Mesenteric fat pad (tissue), 1 donor: ENCODE measurements at regions not wholly inside any gene's neighbourhood (a gene's known extent, or its start where the extent isn't known, plus 50 kb on each side); places are given as distances from the start of the nearest gene placed in this dataset.

Experiments used
- DNase-seq: peaks from one replicate; pipeline ENCODE4 v3.0.0-alpha.2; 2020; ENCODE audit warnings: low spot score
- donor health status: DM: yes; HTN: yes; CAD: no.

DNA sequence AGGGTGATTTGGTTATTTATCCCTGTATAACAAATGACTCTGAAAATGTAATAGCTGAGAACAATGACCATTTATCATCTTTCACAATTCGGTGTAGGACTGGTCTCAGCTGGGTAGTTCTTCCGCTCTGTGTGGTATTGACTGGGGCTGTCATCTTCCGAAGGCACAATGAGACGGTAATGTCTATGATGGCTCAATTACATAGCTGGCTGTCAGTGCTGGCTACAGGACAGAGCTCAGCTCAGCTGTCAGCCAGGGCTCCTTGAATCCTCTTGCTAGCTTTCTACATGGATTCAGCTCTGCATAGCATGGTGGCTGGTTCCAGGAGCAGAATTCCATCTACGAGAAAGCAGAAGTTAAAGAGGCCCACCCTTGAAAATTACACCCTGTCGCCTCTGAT lies 483.8 kb downstream of the TDRD15 start:
- no peak for DNase-seq

GRCh38 chr2:21610304-21610703 lies 486.5 kb downstream of the TDRD15 start:
- no peak for DNase-seq

DNA sequence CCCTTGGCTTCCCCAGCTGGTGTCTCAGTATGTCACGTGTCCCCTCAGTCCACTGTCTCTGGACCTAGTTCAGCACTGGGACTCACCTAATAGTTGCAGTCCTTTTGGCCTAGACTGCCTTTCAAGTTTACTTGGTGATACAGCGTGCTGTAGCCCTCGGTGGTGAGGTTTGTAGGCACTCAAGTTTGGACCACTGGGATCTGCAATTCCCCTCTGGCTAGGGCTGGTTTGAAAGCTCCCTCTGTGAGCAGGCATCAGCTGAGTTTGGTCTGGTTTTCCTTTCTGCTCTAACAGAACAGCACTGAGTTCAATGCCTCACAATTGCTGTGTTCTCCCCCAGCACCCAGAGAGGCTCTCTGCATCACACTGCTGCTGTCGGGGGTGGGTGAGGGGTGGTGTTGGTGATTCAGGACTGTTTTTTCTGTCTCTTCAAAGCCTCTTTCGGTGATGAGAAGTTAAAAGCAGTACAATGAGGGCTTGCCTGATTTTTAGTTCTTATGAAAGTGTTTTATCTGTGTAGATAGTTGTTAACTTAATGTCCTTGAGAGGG lies 494.2 kb downstream of the TDRD15 start:
- no peak for DNase-seq

- no peak for DNase-seq
These were observed 497.0 kb downstream of the TDRD15 start for GRCh38 chr2:21620771-21621170.

DNA sequence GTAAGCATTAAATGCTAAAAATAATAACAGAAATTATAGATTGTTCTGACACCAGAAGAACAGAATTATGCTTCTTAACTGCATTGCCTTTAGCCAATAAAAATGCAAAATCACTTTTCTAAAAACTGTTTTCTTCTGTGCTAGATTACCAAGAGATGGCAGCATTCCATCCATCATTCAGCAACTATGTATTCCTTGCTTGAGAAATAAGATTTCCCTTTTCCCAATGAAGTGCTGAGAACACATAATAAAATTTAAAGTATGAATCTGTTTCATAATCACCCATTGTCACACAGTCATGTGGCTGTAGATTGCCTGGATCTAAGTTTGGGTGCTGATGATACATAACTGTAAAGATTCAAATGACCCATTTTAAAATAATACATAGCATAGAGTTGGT lies 504.2 kb downstream of the TDRD15 start:
- no peak for DNase-seq

- DNase-seq, result no peak
These were observed 509.2 kb downstream of the TDRD15 start for GRCh38 chr2:21633015-21633414.

DNA sequence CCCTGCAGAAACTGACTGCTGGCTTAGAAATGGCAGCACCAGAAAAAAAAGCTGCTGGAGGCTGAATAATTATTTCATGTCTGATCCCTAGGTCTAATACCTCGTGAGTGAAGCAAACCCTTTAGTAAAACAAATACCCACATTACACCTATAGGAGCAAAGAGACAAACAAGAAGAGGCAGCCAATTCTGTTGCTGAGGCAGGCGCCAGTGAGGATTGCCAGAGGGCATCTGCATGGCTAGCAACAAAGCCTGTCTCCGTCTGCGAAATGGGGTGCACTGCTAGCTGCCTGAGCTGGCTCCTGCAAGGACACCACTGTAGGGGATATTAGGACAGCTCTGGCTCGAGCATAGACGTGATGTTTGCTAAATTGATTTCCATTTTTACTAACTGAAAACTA lies 509.7 kb downstream of the TDRD15 start:
- no peak for DNase-seq

DNA sequence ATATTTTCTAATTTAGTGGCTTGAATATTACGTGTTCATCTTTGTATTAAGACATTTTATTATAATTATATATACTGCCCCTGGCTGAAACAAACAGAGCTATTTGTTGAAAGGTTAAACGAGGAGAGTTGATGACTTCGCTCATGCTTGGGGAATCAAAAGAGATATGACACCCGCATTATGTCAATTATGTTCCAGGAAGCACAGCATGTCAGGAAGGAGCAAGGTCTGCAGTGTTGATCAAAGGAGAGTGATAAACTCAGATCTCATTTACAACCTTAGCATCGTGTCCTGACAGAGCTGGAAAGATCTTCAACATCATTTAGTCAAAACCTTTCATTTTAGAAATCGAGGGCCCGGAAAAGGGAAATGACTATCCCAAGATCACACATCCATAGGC lies 510.1 kb downstream of the TDRD15 start:
- no peak for DNase-seq

DNA sequence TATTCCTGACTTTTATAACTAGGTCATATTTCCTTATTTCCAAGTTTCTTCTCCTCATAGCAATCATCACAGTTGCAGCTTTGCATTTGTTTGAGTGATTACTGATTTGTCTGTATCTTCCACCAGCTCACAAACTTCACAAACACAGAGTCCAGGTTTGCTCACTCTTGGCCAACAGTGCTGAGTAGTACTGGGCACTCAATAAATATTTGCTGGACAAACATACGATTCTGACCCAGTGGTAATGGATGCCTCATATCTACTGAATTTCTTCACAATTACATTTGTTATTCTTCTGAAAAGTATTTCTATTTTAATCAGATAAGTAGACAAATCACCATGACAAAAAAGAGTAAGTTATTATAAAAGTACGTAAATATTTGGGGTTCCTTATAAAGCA lies 516.3 kb downstream of the TDRD15 start:
- DNase-seq, result no peak

GRCh38 chr2:21642647-21643046 lies 518.9 kb downstream of the TDRD15 start:
- no peak for DNase-seq

- no peak for DNase-seq
These were observed 519.4 kb downstream of the TDRD15 start for GRCh38 chr2:21643180-21643579.

DNA sequence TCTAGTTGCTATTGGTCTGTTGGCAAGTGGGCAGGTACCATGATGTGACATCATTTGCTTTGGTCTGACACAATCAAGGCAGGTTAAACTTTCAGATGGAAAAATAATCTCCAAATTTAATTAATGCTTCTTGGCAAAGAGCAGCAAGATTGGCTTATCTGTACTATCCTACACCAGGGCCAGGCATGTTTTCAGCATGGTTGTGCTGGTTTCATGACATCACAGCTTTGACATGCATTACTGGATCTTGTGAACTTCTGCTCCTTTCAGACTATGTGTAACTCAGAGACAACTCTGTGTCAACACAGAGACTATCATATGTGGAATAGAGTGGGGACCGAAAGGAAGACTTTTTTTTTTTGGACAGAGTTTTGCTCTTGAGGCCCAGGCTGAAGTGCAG lies 520.5 kb downstream of the TDRD15 start:
- DNase-seq, result no peak

- no peak for DNase-seq
These were observed 522.6 kb downstream of the TDRD15 start for GRCh38 chr2:21646345-21646744.

DNA sequence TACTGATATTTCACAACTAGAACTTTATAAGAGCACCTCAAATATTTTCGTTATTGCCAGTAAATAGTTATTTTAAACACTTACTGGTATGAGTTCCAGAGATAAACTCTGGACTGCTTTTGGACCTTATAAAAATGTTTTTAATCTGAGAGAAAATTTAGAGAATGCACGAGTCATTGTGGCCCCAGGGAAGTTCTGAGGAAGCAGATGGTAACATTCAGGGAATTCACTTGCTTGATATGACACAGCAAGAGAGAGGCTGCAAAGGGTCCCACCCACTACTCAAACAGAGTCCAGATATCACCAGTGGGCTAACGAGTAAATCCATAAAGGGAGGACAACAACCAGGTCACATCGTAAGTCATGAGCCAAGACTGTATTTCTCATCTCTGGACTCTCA lies 526.8 kb downstream of the TDRD15 start:
- DNase-seq, result no peak

DNA sequence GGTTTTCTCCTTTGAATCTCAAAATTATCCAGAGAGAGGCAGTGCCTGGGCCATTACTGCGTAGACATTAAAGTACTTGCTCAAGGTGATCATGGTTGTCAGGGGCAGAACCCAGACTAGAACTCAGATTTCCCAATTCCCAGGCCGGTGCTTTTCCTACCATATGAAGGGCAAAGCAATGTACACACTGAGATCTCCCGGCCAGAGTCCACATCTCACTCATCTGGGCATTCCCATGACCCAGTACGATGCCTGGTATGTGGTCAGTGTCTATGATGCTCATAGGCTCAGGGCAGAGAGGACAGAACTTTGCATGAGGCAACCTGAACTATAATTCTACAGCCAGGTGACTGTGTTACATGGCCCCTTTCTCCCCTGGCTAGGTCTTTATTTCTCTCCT lies 531.4 kb downstream of the TDRD15 start:
- no peak for DNase-seq

DNA sequence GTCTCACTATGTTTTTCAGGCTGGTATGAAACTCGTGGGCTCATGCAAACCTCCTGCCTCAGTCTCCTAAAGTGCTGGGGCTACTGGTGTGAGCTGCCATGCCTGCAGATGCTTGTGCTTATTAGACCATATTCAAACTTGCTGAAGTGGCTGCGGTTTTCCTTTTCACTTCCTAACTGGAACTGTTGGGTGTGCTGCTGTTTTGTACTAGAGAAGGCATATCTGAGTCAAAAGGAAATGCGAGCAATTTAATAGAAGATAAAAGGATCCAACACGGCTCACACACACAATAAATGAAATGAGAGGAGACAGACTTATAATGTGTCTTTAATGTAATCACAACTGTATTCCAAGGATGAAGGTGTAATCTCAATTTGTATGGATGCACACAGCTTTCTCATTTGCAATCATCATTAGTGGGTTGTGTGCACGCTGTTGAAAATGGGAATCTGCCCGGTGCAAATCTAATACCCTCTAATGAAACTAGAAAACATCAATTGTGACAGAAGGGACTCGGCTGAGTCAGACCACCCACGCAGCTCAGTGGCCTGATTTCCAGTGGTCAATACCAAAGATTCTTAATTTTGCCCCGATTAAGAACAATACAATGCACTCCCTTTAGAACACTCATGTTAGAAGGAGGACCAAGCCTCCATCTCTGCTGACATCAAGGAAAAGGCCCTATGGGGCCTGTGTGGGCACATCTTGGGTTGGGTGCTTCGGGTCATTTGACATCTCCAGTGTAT lies 532.7 kb downstream of the TDRD15 start:
- no peak for DNase-seq

DNA sequence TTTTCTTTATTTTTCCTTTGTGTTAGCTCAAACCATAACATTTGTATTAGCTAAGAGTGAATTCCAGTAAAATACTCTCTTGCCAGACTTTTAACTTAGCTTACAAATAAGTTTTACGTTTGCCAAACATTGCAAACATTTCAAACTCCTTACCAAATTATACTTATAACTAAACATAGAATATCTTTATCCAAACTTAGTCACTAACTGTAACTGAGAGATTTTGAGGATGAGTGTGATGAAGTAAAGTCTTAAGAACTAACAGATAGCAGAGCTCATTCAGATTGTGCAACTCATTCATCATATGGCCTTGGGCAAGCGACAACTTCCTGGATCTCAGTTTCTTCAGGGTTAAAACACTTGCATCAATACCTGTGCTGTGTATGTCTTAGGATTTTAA lies 533.7 kb downstream of the TDRD15 start:
- no peak for DNase-seq

GRCh38 chr2:21658269-21658668 lies 534.5 kb downstream of the TDRD15 start:
- DNase-seq, result no peak

GRCh38 chr2:21658907-21659477 lies 535.2 kb downstream of the TDRD15 start:
- DNase-seq, result no peak

DNA sequence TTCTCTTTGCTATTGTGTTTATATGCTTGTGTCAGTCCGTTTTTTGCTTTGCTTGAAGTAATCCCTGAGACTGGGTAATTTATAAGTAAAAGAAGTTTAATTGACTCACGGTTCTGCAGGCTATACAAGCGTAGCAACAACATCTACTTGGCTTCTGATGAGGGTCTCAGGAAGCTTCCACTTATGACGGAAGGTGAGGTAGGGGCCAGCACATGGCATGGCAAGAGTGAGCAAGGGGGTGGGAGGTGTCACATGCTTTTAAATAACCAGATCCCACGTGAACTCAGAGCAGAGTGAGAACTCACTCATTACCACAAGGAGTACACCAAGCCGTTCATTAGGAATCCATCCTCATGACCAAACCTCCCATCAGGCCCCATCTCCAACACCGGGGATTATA lies 540.3 kb downstream of the TDRD15 start:
- DNase-seq, result no peak

GRCh38 chr2:21667638-21668037 lies 543.9 kb downstream of the TDRD15 start:
- DNase-seq, result no peak

DNA sequence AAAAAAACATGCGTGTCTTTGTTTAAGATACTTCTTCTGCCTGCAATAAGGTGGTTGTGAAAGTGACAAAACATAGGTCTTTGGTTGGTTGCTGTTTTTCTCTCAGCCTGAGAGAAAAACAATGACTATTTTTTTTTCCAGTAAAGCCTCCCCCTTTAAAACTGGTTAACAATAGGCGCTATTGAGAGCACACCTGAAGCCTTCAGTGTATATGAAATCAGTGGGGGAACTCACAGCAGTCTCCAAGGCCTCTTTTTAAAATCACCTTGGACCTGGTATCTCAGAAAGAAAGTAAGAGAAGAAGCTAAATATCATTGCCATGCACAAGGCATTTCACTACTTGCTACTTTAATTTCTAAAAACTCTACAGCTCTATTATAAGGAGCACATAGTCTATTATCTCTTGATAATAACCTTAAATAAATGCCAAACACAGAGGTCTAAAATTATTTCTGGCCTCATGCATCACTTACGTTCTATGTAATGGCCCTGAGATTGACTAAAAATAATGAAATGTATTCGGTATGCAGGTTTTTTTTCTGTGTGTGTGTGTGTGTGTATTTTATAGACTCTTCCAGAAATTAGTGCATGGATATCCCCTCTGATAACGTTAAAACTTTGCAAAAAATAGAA lies 544.4 kb downstream of the TDRD15 start:
- no peak for DNase-seq

DNA sequence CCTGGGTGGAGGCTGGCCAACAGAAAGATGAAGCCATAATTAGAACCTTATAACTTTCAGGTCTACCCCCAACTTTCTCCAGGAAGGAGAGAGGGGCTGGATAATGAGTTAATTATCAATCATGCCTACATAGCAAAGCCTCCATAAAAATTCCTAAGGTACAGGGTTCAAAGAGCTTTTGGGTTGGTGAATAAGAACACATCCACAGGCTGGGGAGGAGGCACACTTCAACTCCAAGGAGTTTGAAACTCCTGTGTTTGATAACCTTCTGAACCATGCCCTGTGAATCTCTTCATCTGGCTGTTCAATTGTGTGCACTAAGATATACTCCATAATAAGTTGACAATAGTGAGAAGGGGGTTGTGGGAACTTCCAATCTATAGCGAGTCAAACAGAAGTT lies 552.3 kb downstream of the TDRD15 start:
- DNase-seq, result no peak
